Lower lobe of right lung (tissue), 2 donors: ENCODE measurements at regions not wholly inside any gene's neighbourhood (a gene's known extent, or its start where the extent isn't known, plus 50 kb on each side); places are given as distances from the start of the nearest gene placed in this dataset.

Experiments used
- ATAC-seq, 2 donors: fragments of 200-7000 bp; cut with Tn5 transposase; one replicate each; pipeline ENCODE4 v1.9.1; 2020 to 2022; ENCODE audit warnings: mild to moderate bottlenecking in 2 of 2, moderate library complexity in 2 of 2
- DNase-seq: peaks from one replicate; pipeline ENCODE4 v3.0.0-alpha.2; 2020
- H3K27ac ChIP-seq: fragments of 200-600 bp; one replicate; pipeline ENCODE4 v1.8.0; 2022
- H3K27me3 ChIP-seq: fragments of 200-600 bp; one replicate; pipeline ENCODE4 v1.8.0; 2022; ENCODE audit warnings: low read depth
- H3K36me3 ChIP-seq: fragments of 200-600 bp; one replicate; pipeline ENCODE4 v1.8.0; 2022; ENCODE audit warnings: mild to moderate bottlenecking
- H3K4me1 ChIP-seq: fragments of 200-600 bp; one replicate; pipeline ENCODE4 v1.8.0; 2022
- H3K4me3 ChIP-seq: fragments of 200-600 bp; one replicate; pipeline ENCODE4 v1.8.0; 2022; ENCODE audit warnings: mild to moderate bottlenecking
- H3K9me3 ChIP-seq: fragments of 200-600 bp; one replicate; pipeline ENCODE4 v1.8.0; 2022
- CTCF ChIP-seq: fragments of 200-600 bp; IDR thresholded peaks from one replicate; pipeline ENCODE4 v1.8.0; 2022; ENCODE audit warnings: antibody characterized with exemption, mild to moderate bottlenecking
- intact Hi-C: fragments of 100-400 bp; cut with DNase I; formaldehyde crosslinking; loops from one replicate; pipeline ENCODE4 v1.11.0; 2022
- donor health status: DM: no; HTN: yes; CAD: no; lungs with severe emphysema.

- Histone ChIP-seq H3K27ac (no peak overlapping the region), H3K4me3 (no peak overlapping the region), H3K9me3 (no peaks in the 10 kb centered on the region), H3K4me1 (no peaks in the 10 kb centered on the region), H3K27me3 (no peaks in the 10 kb centered on the region), H3K36me3 (no peaks in the 10 kb centered on the region)
- intact Hi-C loops, result no loop called here
- DNase-seq (no peak), ATAC-seq (no peak)
- TF ChIP-seq CTCF, result no peak
These were observed 810.8 kb upstream of the ATXN7L3B start for GRCh38 chr12:73726881-73727280.

- Histone ChIP-seq H3K4me3 (no peak overlapping the region), H3K4me1 (no peaks in the 10 kb centered on the region), H3K9me3 (no peaks in the 10 kb centered on the region), H3K27me3 (no peaks in the 10 kb centered on the region), H3K27ac (no peak overlapping the region), H3K36me3 (no peaks in the 10 kb centered on the region)
- no peak for ATAC-seq
- TF ChIP-seq CTCF, result no peak
- intact Hi-C loops, result no loop called here
- DNase-seq, result no peak
These were observed 806.0 kb upstream of the ATXN7L3B start for GRCh38 chr12:73731658-73732057.

GRCh38 chr12:73769337-73769736, 768.3 kb upstream of the ATXN7L3B start:
- H3K4me1 ChIP-seq, result no peaks in the 10 kb centered on the region
- H3K4me3 ChIP-seq, result no peak overlapping the region
- ATAC-seq (no peak), DNase-seq (no peak)
- TF ChIP-seq CTCF, result no peak
- intact Hi-C loops, result no loop called here
- no peaks in the 10 kb centered on the region for H3K27me3 ChIP-seq
- H3K9me3 ChIP-seq, result peaks cover 6% of the 10 kb centered on the region
- H3K27ac ChIP-seq, result no peak overlapping the region
- no peaks in the 10 kb centered on the region for H3K36me3 ChIP-seq

- intact Hi-C loops, result no loop called here
- TF ChIP-seq CTCF, result no peak
- ATAC-seq, result no peak
- Histone ChIP-seq H3K27ac (no peak overlapping the region), H3K4me1 (no peaks in the 10 kb centered on the region), H3K36me3 (no peaks in the 10 kb centered on the region), H3K9me3 (peaks cover 5% of the 10 kb centered on the region), H3K27me3 (no peaks in the 10 kb centered on the region), H3K4me3 (no peak overlapping the region)
- DNase-seq, result no peak
These were observed 739.1 kb upstream of the ATXN7L3B start for GRCh38 chr12:73798523-73798922.

GRCh38 chr12:73815072-73815645, 722.5 kb upstream of the ATXN7L3B start:
- no peaks in the 10 kb centered on the region for H3K36me3 ChIP-seq
- no peaks in the 10 kb centered on the region for H3K9me3 ChIP-seq
- no peaks in the 10 kb centered on the region for H3K4me1 ChIP-seq
- no peak overlapping the region for H3K4me3 ChIP-seq
- TF ChIP-seq CTCF, result no peak
- intact Hi-C loops, result no loop called here
- no peaks in the 10 kb centered on the region for H3K27me3 ChIP-seq
- H3K27ac ChIP-seq, result no peak overlapping the region
- DNase-seq, result no peak
- ATAC-seq, result no peak

- Histone ChIP-seq H3K27ac (no peak overlapping the region), H3K27me3 (no peaks in the 10 kb centered on the region), H3K4me1 (no peaks in the 10 kb centered on the region), H3K9me3 (no peaks in the 10 kb centered on the region), H3K4me3 (no peak overlapping the region), H3K36me3 (no peaks in the 10 kb centered on the region)
- intact Hi-C loops, result no loop called here
- DNase-seq (no peak), ATAC-seq (no peak)
- TF ChIP-seq CTCF, result no peak
These were observed 720.5 kb upstream of the ATXN7L3B start for GRCh38 chr12:73817161-73817560.
